ENCODE measurements at regions not wholly inside any gene's neighbourhood (a gene's known extent, or its start where the extent isn't known, plus 50 kb on each side); places are given as distances from the start of the nearest gene placed in this dataset.

DNA sequence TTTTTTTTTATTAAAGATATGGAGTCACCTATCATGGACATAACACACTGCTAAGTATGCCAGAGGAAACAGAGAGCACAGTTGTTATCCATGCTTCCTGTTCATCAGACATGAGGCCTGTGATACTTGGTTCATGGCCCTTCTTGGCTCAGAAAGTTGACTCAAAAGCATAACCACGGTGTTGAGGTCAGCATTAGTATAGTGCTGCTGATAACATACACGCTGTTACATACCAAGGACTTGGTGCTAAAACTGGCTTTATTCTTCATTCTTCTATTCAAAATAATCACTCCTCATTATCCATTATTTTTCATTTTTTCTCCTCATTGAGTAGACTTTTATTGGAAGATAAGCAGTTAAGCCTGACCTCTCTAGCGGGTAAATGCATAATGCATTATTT is 464.1 kb downstream of the ADGRL2 start:
- no peak for TF ChIP-seq POLR2AphosphoS5 (IDR thresholded peaks at IDR 0.05; ENCODE audit: low read depth, low read length)
- TF ChIP-seq POLR2A (IDR thresholded peaks at IDR 0.05; ENCODE audit: low read depth, low read length): no peak
- no peak for TF ChIP-seq TAF1 (IDR thresholded peaks at IDR 0.05; ENCODE audit: borderline replicate concordance, low read depth, low read length)
